B cell (primary cell): ENCODE measurements at regions not wholly inside any gene's neighbourhood (a gene's known extent, or its start where the extent isn't known, plus 50 kb on each side); places are given as distances from the start of the nearest gene placed in this dataset.

Experiments used
- ATAC-seq: fragments of 200-7000 bp; cut with Tn5 transposase; one replicate; pipeline ENCODE4 v1.10.0; 2021; ENCODE audit warnings: low read depth, mild to moderate bottlenecking, moderate number of reproducible peaks, moderate library complexity
- CTCF ChIA-PET: fragments of 350-600 bp; sonication (Branson Sonifier 250); formaldehyde crosslinking; loops from one replicate; lab custom pipeline; 2021; ENCODE audit warnings: antibody characterized with exemption, inconsistent platforms; lab: Charles Lee
- POLR2A ChIA-PET: fragments of 350-600 bp; sonication (Branson Sonifier 250); formaldehyde crosslinking; loops from one replicate; lab custom pipeline; 2021; ENCODE audit warnings: antibody characterized with exemption; lab: Charles Lee
- DNase-seq: peaks from one replicate; pipeline ENCODE4 v3.0.0; 2013
- H2AFZ ChIP-seq: 2 replicates; pipeline ENCODE4 v1.6.1; 2012; ENCODE audit warnings: mild to moderate bottlenecking, low read depth, low read length; ENCODE audit not compliant: insufficient read depth, poor library complexity, severe bottlenecking
- H3K27ac ChIP-seq, 2 donors: 1 replicate in 1 of 2; 2 replicates in 1 of 2; pipeline ENCODE4 v1.5.1; 2012 to 2013; ENCODE audit warnings: low read length in 2 of 2, mild to moderate bottlenecking in 2 of 2, moderate library complexity in 1 of 2
- H3K27me3 ChIP-seq, 4 experiments: fragments of 200-600 bp in 1 of 4; sonication (generic) in 1 of 4; replicated peaks in 1 of 4; 1 replicate in 2 of 4; 2 replicates in 2 of 4; pipeline versions ENCODE4 v1.6.1 to v1.7.0; 2013 to 2016; ENCODE audit warnings: low read length in 3 of 4, mild to moderate bottlenecking in 2 of 4, mixed read lengths in 1 of 4, moderate library complexity in 1 of 4; ENCODE audit not compliant: insufficient read depth in 4 of 4, control insufficient read depth in 3 of 4; ENCODE audit errors: control extremely low read depth in 1 of 4
- H3K36me3 ChIP-seq, 2 experiments: replicated peaks in 1 of 2; 1 replicate in 1 of 2; 2 replicates in 1 of 2; pipeline versions ENCODE4 v1.6.1 to v1.7.1; 2013; ENCODE audit warnings: low read length in 1 of 2; ENCODE audit not compliant: insufficient read depth in 2 of 2, control insufficient read depth in 1 of 2; ENCODE audit errors: control extremely low read depth in 1 of 2, extremely low read depth in 1 of 2
- H3K4me1 ChIP-seq, 2 donors: fragments of 200-600 bp in 1 of 2; sonication (generic) in 1 of 2; 1 replicate in 1 of 2; 2 replicates in 1 of 2; pipeline versions ENCODE4 v1.5.1 to v1.6.1; 2013 to 2017; ENCODE audit warnings: low read length in 2 of 2; ENCODE audit not compliant: control insufficient read depth in 2 of 2, insufficient read depth in 2 of 2
- H3K4me2 ChIP-seq: replicated peaks from 2 replicates; pipeline ENCODE3; 2012; ENCODE audit warnings: mild to moderate bottlenecking, low read depth, low read length; ENCODE audit not compliant: poor library complexity, severe bottlenecking
- H3K4me3 ChIP-seq, 5 experiments: fragments of 200-600 bp in 1 of 5; sonication (generic) in 1 of 5; 1 replicate in 3 of 5; 2 replicates in 2 of 5; pipeline versions ENCODE4 v1.5.1 to v1.7.0; 2011 to 2016; ENCODE audit warnings: low read length in 4 of 5, mild to moderate bottlenecking in 4 of 5, low read depth in 2 of 5, control low read depth in 1 of 5, moderate library complexity in 1 of 5; ENCODE audit not compliant: insufficient read depth in 1 of 5; ENCODE audit errors: control extremely low read depth in 1 of 5, extremely low read depth in 1 of 5
- H3K79me2 ChIP-seq: fragments of 200-600 bp; sonication (generic); one replicate; pipeline ENCODE4 v1.6.0; 2016; ENCODE audit warnings: low read length; ENCODE audit not compliant: control insufficient read depth, insufficient read depth
- H3K9ac ChIP-seq: fragments of 200-600 bp; sonication (generic); 2 replicates; pipeline ENCODE4 v1.6.1; 2017; ENCODE audit warnings: mild to moderate bottlenecking, low read length, moderate library complexity
- H3K9me3 ChIP-seq, 3 donors: one replicate each; pipeline versions ENCODE4 v1.6.1 to v1.7.1; 2013; ENCODE audit warnings: low read length in 2 of 3; ENCODE audit not compliant: control insufficient read depth in 2 of 3, insufficient read depth in 1 of 3; ENCODE audit errors: control extremely low read depth in 1 of 3
- H4K20me1 ChIP-seq: 2 replicates; pipeline ENCODE4 v1.6.0; 2012; ENCODE audit warnings: mild to moderate bottlenecking, low read length; ENCODE audit not compliant: insufficient read depth, control insufficient read depth, poor library complexity, severe bottlenecking
- H3K27ac Mint-ChIP-seq: one replicate; pipeline ENCODE4 v1.8.0; 2021; ENCODE audit warnings: mixed read lengths
- H3K27me3 Mint-ChIP-seq: one replicate; pipeline ENCODE4 v1.8.0; 2021; ENCODE audit warnings: mixed read lengths
- H3K4me1 Mint-ChIP-seq: one replicate; pipeline ENCODE4 v1.8.0; 2021; ENCODE audit warnings: mixed read lengths
- H3K4me3 Mint-ChIP-seq: one replicate; pipeline ENCODE4 v1.8.0; 2021; ENCODE audit warnings: mixed read lengths
- H3K9me3 Mint-ChIP-seq: one replicate; pipeline ENCODE4 v1.8.0; 2022; ENCODE audit warnings: mixed read lengths; ENCODE audit not compliant: insufficient read depth
- CTCF ChIP-seq: fragments of 200-600 bp; IDR thresholded peaks from one replicate; pipeline ENCODE4 v1.8.0; 2022; ENCODE audit warnings: antibody characterized with exemption, mild to moderate bottlenecking
- EZH2 ChIP-seq: IDR thresholded peaks from 2 replicates; pipeline ENCODE4 v1.6.1; 2012; ENCODE audit warnings: borderline replicate concordance, low read depth, mild to moderate bottlenecking, moderate library complexity, low read length; ENCODE audit not compliant: insufficient read depth, poor library complexity, severe bottlenecking
- WGBS: methylation state at CpG from one replicate; pipeline ENCODE4 v1.1.5; 2013; ENCODE audit warnings: missing lambda C conversion rate; ENCODE audit not compliant: insufficient coverage; 5-methylcytosine and 5-hydroxymethylcytosine counted together
- intact Hi-C: fragments of 100-400 bp; cut with micrococcal nuclease; formaldehyde crosslinking; loops from one replicate; pipeline ENCODE4 v1.10.0; 2022

DNA sequence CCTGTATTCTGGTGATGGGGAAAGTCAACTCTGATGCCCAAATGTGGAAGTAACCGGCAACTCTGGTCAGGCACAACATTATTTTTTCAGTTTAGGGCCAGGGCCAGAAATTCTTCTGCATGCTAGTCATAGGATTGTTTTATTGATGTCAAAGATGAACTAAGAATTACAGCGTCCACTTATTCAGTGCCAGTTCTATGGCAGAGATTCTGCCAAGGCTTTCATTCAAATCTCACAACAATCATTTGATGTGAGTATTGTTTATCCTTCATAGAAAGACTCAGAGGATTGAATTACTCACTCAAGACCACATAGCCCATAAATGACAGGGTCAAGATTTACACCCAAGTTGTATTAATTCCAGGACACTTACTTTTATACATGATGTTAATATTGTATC, 87.7 kb downstream of the TMPRSS5 start:
- H3K9me3 Mint-ChIP-seq: peaks cover 10% of the 10 kb centered on the region
- H2AFZ ChIP-seq: no peak overlapping the region
- no peak for DNase-seq
- peaks cover 16% of the 10 kb centered on the region for H3K27me3 Mint-ChIP-seq
- no peaks in the 10 kb centered on the region for H3K36me3 ChIP-seq
- POLR2A ChIA-PET: no interaction called here
- no peak for TF ChIP-seq CTCF
- no peak for TF ChIP-seq EZH2
- ATAC-seq: no peak
- H3K27ac Mint-ChIP-seq: no peak overlapping the region
- peaks cover 0 to 2% (median 0%) of the 10 kb centered on the region in 3 donors for H3K9me3 ChIP-seq
- no peak overlapping the region for H3K27ac ChIP-seq
- no peaks in the 10 kb centered on the region for H3K79me2 ChIP-seq
- 100% methylated on average over 1 of the region's 2 CpGs for WGBS
- no peak overlapping the region for H3K4me2 ChIP-seq
- CTCF ChIA-PET: no interaction called here
- no peak overlapping the region for H3K4me3 Mint-ChIP-seq
- intact Hi-C loops: no loop called here
- no peaks in the 10 kb centered on the region for H3K4me1 ChIP-seq
- H3K4me1 Mint-ChIP-seq: peaks cover 6% of the 10 kb centered on the region
- H3K9ac ChIP-seq: no peak overlapping the region
- no peaks in the 10 kb centered on the region for H3K27me3 ChIP-seq
- no peak overlapping the region for H3K4me3 ChIP-seq
- H4K20me1 ChIP-seq: no peaks in the 10 kb centered on the region

- ChIA-PET POLR2A (no interaction called here), CTCF (interaction anchor here (0.7 kb wide), 1 partner anchor 386 kb away, joined by 4 read pairs; no protein-coding TSS in a partner anchor)
- no peak for TF ChIP-seq EZH2
- no peak for TF ChIP-seq CTCF
- Mint-ChIP-seq H3K9me3 (peaks cover 8% of the 10 kb centered on the region), H3K4me3 (no peak overlapping the region), H3K27me3 (peaks cover 8% of the 10 kb centered on the region), H3K4me1 (peaks cover 6% of the 10 kb centered on the region), H3K27ac (no peak overlapping the region)
- DNase-seq: no peak
- no peaks in the 10 kb centered on the region for H4K20me1 ChIP-seq
- ATAC-seq: no peak
- no CpG with 5 or more reads among the region's 1 CpG for WGBS
- H2AFZ ChIP-seq: no peak overlapping the region
- no peak overlapping the region for H3K9ac ChIP-seq
- no peaks in the 10 kb centered on the region for H3K4me1 ChIP-seq
- no peak overlapping the region for H3K4me3 ChIP-seq
- no peaks in the 10 kb centered on the region for H3K79me2 ChIP-seq
- no peaks in the 10 kb centered on the region for H3K27me3 ChIP-seq
- no peak overlapping the region for H3K27ac ChIP-seq
- H3K4me2 ChIP-seq: no peak overlapping the region
- intact Hi-C loops: no loop called here
- no peaks in the 10 kb centered on the region for H3K36me3 ChIP-seq
- peaks cover 0 to 2% (median 0%) of the 10 kb centered on the region in 3 donors for H3K9me3 ChIP-seq
Measured at GRCh38 chr11:113615773-113616172, 90.3 kb downstream of the TMPRSS5 start.
